GM12865 (cell line): ENCODE measurements at regions not wholly inside any gene's neighbourhood (a gene's known extent, or its start where the extent isn't known, plus 50 kb on each side); places are given as distances from the start of the nearest gene placed in this dataset.

Experiments used
- DNase-seq: peaks from one replicate; pipeline ENCODE4 v3.0.0; 2010; ENCODE audit warnings: low read depth
- H3K4me3 ChIP-seq: 2 replicates; pipeline ENCODE4 v1.5.1; 2011; ENCODE audit warnings: mild to moderate bottlenecking, low read depth, low read length, control low read depth
- CTCF ChIP-seq: IDR thresholded peaks from 2 replicates; pipeline ENCODE4 v1.5.1; 2011; ENCODE audit warnings: low read length, control low read depth, low read depth, inconsistent platforms; ENCODE audit not compliant: insufficient read depth; ENCODE audit errors: missing control alignments

GRCh38 chr6:65948062-65948461 lies 241.0 kb upstream of the EYS start:
- TF ChIP-seq CTCF = no peak
- H3K4me3 ChIP-seq = no peak overlapping the region
- DNase-seq = no peak

GRCh38 chr6:65943548-65943947 lies 236.5 kb upstream of the EYS start:
- DNase-seq = no peak
- no peak overlapping the region for H3K4me3 ChIP-seq
- no peak for TF ChIP-seq CTCF

GRCh38 chr6:65943051-65943450 lies 236.0 kb upstream of the EYS start:
- no peak overlapping the region for H3K4me3 ChIP-seq
- no peak for DNase-seq
- TF ChIP-seq CTCF = no peak

GRCh38 chr6:65938000-65938399 lies 231.0 kb upstream of the EYS start:
- no peak for DNase-seq
- TF ChIP-seq CTCF = no peak
- H3K4me3 ChIP-seq = no peak overlapping the region

- TF ChIP-seq CTCF = no peak
- no peak for DNase-seq
- no peak overlapping the region for H3K4me3 ChIP-seq
Observed at GRCh38 chr6:65935412-65935811, 228.4 kb upstream of the EYS start.

- no peak for DNase-seq
- H3K4me3 ChIP-seq = no peak overlapping the region
- no peak for TF ChIP-seq CTCF
Observed at GRCh38 chr6:65933390-65933789, 226.4 kb upstream of the EYS start.

GRCh38 chr6:65927141-65927540 lies 220.1 kb upstream of the EYS start:
- DNase-seq = no peak
- TF ChIP-seq CTCF = no peak
- H3K4me3 ChIP-seq = no peak overlapping the region
